ENCODE measurements at regions not wholly inside any gene's neighbourhood (a gene's known extent, or its start where the extent isn't known, plus 50 kb on each side); places are given as distances from the start of the nearest gene placed in this dataset.
A peak's percentile ranks its signal among the peaks of the same experiment; 100 is the strongest.
"Not testable (repeated sequence)": the region's sequence is repeated elsewhere in the genome, so short reads cannot be mapped to it uniquely, and the experiment has no call there.

DNA sequence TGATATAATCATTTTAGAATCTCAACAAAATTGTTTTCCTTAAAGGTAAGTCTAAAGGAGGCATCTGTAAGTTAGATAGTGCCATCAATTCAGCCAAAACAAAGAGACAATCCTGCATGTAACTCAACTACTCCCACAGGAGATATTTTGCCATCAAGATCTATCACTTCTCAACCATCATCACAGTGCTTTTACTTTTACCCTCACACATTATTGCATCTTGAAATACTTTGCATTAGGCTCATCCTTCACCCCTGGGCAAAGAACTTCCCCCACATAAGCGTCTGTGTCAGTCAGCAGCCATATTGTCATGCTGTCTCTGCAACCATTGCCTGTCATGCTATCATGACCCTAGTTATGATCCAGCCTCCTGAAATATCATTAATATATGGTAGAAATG lies 54.9 kb upstream of the NLGN1 start:
- no peak for DNase-seq (ENCODE audit: low spot score)

DNA sequence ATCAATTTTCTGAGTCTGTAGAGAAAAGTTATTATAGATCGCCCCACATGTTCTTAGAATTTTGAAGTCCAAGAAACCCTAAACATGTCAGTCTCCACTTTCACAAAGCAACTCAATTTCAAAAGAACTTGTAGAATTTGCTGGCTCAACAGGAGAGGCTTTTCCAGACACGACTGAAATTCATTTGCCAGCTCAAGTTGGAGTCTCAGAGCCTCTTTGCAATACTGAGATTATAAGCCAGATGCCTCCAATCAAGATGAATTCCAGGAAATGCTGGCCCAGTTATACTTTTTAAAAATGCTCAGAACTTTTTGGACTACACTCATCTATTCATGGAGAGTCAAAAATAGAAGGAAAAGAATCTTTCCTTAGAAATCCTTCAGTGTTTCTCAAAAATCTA lies 56.9 kb upstream of the NLGN1 start:
- no peak for DNase-seq (ENCODE audit: low spot score)

DNA sequence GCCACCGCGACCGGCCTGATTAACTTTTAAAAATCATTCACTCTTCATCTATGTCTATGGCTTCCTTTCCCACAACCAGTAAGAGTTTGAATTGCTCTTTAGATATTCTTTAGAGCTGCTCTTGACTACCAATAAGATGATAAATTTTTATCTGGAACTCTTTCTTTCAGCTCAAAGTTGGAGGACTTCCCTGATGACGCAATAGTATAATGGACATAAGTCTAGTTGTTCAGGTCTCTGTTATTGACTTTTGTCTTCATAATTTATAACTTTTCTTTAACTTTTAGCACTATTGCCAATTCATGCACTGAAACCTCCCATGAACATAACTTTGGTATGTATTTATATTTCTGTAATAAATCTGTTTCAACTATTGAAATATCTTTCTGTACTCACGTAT lies 61.3 kb upstream of the NLGN1 start:
- DNase-seq (ENCODE audit: low spot score), result no peak

DNA sequence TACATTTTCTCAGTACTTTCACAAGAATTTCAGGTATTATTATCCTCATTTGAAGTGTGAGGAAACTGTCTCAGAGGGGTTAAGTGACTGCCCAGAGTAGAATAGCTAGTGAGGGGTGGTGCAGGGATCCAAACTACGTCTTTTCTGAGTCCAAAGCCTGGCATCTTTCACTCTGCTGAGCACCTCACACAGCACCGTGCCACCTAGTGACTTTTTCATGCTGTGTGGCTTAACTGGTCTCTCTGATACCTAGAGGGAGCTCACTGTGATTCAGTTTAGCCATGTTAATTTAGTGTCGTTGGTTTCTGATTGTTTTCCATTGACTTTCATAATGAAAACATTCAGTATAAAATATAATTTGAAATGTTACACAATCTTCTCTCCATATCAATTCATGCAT lies 91.4 kb upstream of the NLGN1 start:
- DNase-seq (ENCODE audit: low spot score), result no peak

DNA sequence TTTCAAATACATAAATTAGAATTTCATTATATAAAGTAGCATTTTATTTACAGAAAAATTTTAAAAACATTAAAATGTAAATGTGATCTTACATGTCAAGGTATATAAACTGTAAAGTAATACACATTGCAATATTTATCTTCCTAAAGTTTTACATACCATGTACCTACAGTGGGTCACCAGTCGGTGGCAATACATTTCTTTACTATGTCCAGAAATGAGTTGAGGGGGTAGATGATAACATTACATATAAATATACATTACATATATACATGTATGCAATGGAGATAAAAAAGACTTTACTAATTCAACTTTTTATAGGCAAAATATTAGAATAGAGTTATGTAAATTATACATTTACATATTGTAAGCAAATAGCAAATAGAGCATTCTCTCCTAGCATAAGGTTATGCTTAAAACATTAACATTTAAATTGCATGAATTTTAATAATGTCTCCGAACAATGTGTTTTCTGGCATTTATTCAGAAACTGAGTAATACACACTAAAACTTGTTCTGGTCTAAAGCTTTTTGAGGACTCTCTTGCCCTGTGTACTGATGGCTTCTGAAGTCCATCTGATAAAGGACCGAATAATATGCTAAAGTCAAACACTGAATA lies 93.3 kb upstream of the NLGN1 start:
- DNase-seq (ENCODE audit: low spot score), result no peak

DNA sequence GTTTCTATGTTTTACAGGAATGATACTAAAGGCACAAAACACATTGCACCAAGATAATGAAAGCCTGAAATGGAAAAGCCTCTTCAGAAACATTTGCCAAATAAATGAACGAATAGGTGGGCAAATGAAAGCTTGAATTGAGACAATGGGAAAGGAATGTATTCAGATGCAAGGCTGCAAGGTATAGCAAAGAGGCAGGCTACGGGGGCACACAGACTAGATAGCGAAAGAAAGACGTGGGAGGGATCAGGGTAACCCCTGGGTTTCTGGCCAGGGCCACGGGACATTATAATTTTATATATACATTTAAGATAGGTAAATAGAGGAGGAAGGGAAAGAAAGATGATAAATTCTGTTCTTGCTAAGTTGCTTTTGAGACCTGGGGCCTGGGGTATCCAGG lies 95.9 kb upstream of the NLGN1 start:
- no peak for DNase-seq (ENCODE audit: low spot score)

DNA sequence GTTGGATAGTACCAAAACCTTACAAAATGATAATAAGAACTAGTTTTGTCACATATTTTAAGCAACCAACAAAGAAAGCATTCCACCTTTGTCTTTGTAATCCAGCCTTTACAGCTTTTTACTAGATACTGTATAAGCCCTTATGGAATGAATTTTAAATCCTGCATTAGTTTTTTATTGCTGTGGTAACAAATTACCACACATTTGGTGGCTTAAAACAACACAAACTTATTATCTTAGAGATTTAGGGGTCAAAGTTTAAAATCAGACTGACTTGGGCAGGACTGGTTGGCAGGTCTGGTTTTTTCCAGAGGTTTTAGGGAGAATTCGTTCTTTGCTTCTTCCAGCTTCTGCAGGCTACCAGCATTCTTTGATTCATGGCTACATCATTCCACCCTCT lies 108.5 kb upstream of the NLGN1 start:
- no peak for DNase-seq (ENCODE audit: low spot score)

DNA sequence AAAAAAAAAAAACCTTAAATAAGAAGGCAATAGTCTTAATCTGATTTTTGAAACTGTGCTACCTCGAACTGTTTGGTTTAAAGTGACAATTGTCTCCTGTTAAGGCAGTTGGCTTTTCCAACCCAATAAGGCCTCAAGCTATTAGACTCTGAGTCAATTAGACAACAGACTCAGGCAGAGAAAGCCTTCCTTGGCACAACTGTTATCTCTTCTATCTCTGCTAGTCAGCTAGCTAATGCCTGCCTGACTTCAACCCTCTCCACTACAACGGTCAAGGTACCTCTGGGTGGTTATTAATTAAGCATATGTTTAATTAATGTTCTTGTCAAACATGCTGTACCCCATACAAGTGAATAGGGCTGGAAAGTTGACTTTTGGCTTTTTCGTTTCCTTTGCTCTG lies 110.2 kb upstream of the NLGN1 start:
- DNase-seq (ENCODE audit: low spot score), result no peak

DNA sequence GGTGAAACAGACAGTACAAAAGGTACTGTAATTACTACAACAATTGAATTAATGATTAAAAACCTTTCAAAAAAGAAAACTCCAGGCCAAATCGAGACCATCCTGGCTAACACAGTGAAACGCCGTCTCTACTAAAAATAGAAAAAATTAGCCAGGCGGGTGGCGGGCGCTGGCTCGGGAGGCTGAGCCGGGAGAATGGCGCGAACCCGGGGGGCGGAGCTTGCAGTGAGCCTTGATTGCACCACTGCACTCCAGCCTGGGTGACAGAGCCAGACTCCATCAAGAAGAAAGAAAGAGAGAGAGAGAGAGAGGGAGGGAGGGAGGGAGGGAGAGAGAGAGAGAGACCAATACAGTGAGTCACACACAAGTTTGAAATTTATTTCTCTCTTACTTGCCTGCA lies 111.0 kb upstream of the NLGN1 start:
- DNase-seq (ENCODE audit: low spot score), result not testable (repeated sequence)

DNA sequence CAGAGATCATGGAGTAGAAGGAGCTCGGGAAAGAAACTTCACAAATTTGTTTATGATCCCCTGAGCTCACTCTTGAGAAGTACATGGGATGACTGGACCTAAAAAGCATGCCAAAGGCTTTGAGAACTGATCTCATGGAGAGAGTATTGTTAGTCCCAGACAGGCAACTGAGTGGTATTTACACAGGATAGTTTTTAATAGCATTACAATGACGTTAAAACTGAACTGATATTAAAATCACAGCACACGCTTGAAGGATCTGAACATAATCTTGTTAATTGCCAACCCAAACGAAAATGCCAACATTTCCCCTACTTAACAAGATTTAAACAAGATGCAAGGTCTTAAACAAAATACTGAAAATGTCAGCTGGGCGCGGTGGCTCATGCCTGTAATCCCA lies 113.2 kb upstream of the NLGN1 start:
- no peak for DNase-seq (ENCODE audit: low spot score)

DNA sequence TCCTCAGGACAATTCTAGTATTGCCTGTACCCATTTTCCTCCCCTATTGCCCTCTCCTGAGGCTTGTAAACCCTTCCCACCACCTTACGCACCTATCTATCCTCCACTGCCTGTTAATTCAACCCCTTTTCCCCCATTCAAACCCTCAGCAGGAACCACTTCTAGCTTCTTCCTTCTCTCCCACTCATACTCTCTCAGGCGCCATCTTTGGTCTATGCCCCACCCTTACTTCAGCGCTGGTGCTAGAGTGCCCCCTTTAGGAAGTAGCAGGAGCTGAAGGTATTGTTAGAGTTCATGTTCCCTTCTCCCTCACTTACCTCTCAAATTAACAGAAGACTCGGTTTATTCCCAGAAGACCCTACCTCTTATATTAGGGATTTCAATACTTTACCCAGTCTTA lies 121.8 kb upstream of the NLGN1 start:
- DNase-seq (ENCODE audit: low spot score), result no peak

DNA sequence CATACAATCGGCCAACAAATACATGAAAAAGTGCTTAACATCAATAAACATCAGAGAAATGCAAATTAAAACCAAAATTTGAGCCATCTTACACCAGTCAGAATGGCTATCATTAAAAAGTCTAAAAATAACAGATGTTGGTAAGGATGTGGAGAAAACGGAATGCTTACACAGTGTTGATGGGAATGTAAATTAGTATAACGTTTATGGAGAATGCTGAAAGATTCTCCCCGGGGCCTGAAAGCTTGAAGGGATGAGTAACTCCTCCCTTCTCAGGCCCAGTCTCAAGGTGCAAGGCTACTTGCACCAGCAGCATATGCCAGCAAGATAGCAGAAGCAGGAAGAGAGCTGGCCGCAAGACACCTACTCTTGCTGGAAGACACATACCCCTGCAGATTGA lies 123.7 kb upstream of the NLGN1 start:
- DNase-seq (ENCODE audit: low spot score), result no peak

DNA sequence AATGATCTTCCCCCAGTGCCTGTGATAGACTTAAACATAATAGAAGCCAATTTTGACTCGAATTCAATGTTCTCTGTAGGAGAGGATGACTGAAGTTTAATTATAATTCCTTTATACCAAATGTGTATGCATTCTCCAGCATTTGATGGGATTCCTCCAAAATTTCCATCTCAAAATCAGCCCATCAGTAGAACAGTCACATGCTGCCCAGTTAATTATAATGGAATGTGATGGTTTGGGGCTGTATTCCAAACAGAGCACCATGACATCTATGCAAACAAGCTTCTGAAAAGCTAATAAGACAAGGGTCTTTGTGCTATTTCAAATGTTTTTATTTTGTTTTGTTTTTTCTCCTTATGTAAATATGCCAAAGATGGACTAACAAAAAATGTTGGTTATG lies 127.7 kb upstream of the SPATA16 start:
- DNase-seq (ENCODE audit: low spot score), result no peak

DNA sequence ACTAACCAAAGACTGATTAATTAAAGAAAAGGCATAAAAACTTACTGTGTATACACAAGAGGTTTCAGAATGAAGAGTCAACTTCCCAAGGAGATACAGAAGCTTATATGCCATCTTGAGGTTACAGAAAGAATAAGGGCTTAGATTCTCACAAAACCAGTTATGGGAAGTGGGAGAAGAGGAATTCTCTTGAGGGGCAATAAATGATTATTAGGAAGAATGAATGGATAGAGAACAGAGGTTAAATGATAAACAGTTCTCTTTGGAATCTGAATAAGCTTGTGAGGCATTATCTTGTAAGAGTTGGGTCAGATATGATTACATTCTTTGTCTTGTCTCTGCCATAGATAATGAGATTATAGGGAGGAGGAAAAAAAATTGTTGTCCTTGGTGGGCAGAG lies 126.7 kb upstream of the SPATA16 start:
- DNase-seq (ENCODE audit: low spot score), result no peak

DNA sequence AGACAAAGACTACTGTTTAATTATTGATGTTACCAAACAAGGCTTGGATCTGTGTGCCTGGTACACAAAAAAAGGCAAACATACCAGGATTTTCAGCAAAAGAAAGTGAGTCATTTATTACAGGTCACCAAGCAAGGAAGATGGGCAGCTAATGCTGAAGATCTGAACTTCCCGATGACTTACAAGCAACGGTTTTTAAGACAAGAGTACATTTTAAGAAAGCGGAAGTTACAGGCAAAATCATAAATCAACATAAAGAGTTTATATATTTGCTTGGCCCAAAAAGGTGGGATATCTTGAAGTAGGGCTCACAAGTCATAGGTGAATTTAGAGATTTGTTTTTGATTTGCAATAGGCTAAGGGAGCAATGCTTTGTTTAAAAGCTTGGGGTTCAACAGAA lies 125.4 kb upstream of the SPATA16 start:
- no peak for DNase-seq (ENCODE audit: low spot score)

DNA sequence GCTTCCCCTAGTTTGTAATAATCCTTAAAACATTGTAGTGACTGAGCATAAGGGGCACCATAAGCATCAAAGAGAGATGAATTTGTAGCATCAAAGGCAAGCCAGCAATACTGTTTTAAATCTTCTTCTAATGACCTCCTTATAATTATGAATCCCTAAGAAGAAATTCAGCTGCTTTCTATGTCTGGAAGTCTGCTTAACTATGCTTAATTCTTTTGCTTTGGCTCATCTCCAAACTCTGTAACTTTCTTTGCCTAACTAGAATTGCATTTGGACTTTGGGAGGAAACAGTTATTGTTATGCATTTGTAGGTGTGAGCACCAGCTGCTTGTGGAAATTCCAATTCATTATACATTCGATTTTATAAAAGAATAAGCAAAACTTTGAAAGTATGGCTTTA lies 117.7 kb upstream of the SPATA16 start:
- DNase-seq (ENCODE audit: low spot score), result no peak

DNA sequence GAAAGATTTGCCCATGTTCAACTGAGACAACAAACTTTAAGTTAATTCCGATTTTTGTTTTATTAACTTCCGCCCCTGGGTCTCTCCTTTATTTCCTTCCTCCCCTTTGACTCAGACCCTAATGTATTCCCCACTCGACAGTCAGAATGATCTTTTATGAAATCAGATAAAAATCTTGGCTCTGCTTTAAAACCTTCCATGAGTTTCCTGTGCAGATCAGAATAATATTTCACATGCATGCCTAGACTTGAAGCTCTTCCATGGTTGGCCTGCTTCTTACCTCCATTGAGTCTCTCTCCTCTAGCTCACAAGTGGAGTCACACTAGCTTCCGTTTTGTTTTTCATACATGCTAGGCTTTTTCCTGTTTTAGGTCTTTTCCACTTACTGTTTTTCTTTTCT lies 116.8 kb upstream of the SPATA16 start:
- DNase-seq (ENCODE audit: low spot score), result no peak

DNA sequence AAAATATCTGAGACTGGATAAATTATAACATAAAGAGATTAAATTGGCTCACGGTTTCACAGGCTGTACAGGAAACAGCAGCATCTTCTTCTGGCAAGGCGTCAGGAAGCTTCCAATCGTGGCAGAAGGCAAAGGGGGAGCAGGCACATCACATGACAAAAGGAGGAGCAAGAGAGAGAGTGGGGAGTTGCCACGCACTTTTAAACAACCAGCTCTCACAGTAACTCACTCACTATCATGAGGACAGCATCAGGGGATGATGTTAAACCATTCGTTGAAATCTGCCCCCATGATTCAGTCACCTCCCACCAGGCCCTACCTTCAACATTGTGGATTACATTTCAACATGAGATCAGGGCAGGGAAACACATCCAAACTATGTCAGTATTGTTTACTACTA lies 114.5 kb upstream of the SPATA16 start:
- DNase-seq (ENCODE audit: low spot score), result no peak

DNA sequence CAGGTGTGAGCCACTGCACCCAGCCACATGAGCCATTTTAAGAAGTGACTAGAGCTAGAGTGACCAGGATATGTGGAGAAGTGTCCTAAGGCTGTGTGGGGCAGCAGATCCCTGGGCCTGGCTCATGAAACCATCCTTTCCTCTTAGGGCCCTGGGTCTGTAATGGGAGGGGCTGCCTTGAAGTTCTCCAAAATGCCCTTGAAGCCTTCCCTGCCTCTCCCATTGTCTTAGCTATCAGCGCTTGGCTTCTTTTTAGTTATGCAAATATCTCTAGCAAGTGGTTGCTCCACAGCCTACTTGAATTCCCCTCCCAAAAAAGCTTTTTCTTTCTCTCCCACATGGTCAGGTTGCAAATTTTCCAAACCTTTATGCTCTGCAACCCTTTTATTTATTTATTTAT lies 112.4 kb upstream of the SPATA16 start:
- no peak for DNase-seq (ENCODE audit: low spot score)

DNA sequence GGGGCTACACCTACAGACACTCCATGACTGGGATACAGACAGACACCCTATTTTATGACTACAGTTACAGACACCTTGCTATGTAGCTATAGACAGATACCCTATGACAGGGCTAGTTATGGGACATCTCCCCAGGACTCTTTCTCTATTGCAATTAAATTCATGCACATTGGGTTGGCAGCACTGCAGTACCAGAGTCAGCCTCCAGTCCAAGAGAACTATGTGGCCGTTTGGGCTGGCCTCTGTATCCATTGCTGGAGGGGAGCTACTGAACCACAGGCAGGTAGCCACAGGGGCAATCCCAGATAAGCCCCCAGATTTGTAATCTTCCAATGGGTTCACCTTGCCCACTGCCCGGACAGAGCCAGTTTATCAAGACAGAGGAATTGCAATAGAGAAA lies 108.4 kb upstream of the SPATA16 start:
- no peak for DNase-seq (ENCODE audit: low spot score)

DNA sequence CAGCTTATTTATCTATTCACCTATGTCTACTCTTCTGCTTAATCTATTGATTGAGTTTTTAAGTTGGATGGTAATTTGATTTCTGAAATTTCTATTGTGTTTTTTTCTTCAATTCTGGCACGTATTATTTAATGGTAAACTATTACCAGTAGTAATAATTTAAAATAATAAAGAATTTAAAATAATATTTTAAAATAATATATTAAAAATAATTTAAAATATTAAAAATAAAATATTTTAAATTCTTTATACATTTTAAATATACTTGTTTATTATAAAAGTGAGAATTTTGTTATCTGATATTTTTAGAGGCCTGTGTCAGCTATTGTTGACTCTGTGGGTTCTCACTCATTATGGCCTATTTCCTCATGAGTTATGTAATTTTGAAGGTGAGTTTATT lies 100.7 kb upstream of the SPATA16 start:
- DNase-seq (ENCODE audit: low spot score), result no peak

DNA sequence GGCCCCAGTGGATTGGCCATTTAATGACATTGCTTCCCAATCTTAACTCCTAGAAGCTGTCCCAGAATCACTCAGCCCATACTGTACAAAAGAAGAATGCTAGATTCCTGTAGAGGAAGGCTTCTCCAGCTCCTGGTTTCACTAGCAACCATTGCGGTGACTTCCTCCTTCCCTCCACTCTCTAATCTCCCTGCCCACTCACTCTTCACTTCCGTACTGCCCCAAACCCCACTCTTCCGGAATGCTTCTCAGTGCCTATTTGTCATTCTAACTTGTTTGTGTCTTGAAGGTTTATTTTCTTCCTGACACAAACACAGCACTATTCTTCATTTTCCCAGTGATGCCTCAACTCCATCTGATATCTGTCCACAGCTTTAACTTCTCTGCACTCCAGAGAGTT lies 97.1 kb upstream of the SPATA16 start:
- no peak for DNase-seq (ENCODE audit: low spot score)

DNA sequence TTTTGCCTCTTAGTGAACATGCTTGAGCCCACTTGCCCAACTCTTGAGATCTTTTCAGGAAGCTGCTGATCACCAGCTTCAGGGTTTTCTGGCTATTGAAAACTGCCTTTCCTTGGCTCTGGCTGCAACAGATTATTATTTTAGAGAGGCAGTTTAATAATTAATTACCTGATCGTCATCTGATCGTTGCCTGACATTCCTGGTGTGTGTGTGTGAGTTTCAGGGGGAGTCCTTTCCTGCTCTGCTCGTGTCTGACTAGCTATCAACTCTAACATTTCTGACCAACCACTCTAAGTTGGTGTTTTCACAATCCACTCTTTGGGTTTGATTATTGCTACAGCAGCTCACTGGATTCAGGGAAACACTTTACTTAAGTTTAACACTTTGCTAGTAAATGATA lies 84.3 kb upstream of the SPATA16 start:
- no peak for DNase-seq (ENCODE audit: low spot score)

DNA sequence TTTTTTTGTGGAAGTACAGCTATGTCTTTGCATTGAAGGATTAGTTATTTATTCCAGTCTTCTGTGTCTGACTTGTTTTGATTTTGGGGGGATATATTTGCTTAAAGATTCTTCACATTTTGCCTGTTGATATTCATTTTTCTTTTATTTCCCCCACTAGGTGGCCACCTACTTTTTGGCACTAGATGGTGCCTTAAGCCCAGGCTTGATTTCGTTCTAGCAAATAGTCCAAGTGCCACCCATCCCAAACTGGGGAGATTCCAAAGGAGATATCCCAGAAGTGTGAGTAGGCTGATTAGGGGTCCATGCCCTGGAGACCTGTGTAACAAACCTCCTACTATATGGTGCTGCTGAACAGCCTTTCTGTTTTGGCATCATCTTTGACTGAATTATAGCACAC lies 80.0 kb upstream of the SPATA16 start:
- DNase-seq (ENCODE audit: low spot score), result peak; percentile 31

DNA sequence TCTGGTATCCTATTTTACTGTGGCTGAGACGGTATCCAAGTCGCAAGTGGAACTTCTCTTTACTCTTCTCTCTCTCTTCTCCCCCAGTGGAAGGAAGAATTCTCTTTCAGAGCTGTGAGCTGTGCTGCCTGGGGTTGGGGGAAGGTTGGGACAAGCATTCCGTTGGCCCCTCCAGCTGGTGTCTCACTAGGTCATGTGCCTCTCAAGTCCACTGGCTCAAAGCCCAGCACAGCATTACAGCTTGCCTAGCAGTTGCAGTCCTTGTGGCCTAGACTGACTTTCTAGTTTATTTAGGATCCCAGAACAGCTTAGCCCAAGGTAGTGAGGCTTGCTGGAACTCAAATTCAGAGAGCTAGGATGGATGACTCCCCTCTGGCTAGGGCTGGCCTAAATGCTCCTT lies 76.1 kb upstream of the SPATA16 start:
- no peak for DNase-seq (ENCODE audit: low spot score)

Measured in D341Med (cell line).